Adrenal gland (tissue), 9 donors: ENCODE measurements at regions not wholly inside any gene's neighbourhood (a gene's known extent, or its start where the extent isn't known, plus 50 kb on each side); places are given as distances from the start of the nearest gene placed in this dataset.

Source experiments
- DNase-seq, 7 donors: peaks; one replicate each; pipeline ENCODE4 v3.0.0-alpha.2; 2019 to 2020
- H3K27ac ChIP-seq, 5 donors: fragments of 200-600 bp; sonication (generic) in 4 of 5; 1 replicate in 3 of 5; 2 replicates in 2 of 5; pipeline versions ENCODE4 v1.5.1 to v1.8.0; 2016 to 2020; ENCODE audit warnings: mild to moderate bottlenecking in 1 of 5
- H3K27me3 ChIP-seq: fragments of 200-600 bp; 2 replicates; pipeline ENCODE4 v1.8.0; 2021
- H3K36me3 ChIP-seq, 2 donors: fragments of 200-600 bp; replicated peaks in 1 of 2; 1 replicate in 1 of 2; 2 replicates in 1 of 2; pipeline versions ENCODE4 v1.5.1 to v1.8.0; 2018 to 2022
- H3K4me1 ChIP-seq, 2 donors: fragments of 200-600 bp; replicated peaks in 1 of 2; 1 replicate in 1 of 2; 2 replicates in 1 of 2; pipeline versions ENCODE4 v1.5.1 to v1.8.0; 2018 to 2021
- H3K4me3 ChIP-seq, 4 donors: fragments of 200-600 bp; sonication (generic) in 3 of 4; one replicate each; pipeline ENCODE4 v1.5.1; 2016 to 2018
- H3K9me3 ChIP-seq, 3 donors: fragments of 200-600 bp; sonication (generic) in 1 of 3; replicated peaks in 1 of 3; 1 replicate in 2 of 3; 2 replicates in 1 of 3; pipeline versions ENCODE4 v1.5.1 to v1.8.0; 2016 to 2021
- POLR2A ChIP-seq, 2 donors: fragments of 450-650 bp; IDR thresholded peaks; one replicate each; pipeline ENCODE4 v1.6.1; 2017; ENCODE audit warnings: antibody characterized with exemption in 2 of 2, mild to moderate bottlenecking in 2 of 2, moderate library complexity in 1 of 2
- WGBS, 4 donors: extraction: QIAGEN DNeasy Blood & Tissue Kit in 2 of 4; methylation state at CpG; one replicate each; pipeline versions ENCODE4 v1.1.5 to v1.1.7; 2013 to 2017; 5-methylcytosine and 5-hydroxymethylcytosine counted together
- intact Hi-C, 2 donors: fragments of 100-400 bp; cut with DNase I; formaldehyde crosslinking; loops; one replicate each; pipeline versions ENCODE4 v1.14.1 to v1.15.0; 2022 to 2023
- TF ChIP-seq, protein P1 (sequence below), 6 experiments: fragments of 450-650 bp in 4 of 6; fragments of 200-600 bp in 2 of 6; sonication (generic) in 1 of 6; IDR thresholded peaks; 1 replicate in 5 of 6; 2 replicates in 1 of 6; pipeline versions ENCODE4 v1.5.1 to v1.8.0; 2016 to 2021; ENCODE audit warnings: antibody characterized with exemption in 6 of 6, mild to moderate bottlenecking in 2 of 6, moderate library complexity in 1 of 6
- donor health status: healthy with polysubstance abuse.
- donor health status: Bipolar disorder and iron deficiency.
- donor health status: DM: yes; HTN: yes; CAD: no.
- donor health status: DM: no; HTN: no; CAD: no.
- donor health status: DM: no; HTN: no; CAD: no.

DNA sequence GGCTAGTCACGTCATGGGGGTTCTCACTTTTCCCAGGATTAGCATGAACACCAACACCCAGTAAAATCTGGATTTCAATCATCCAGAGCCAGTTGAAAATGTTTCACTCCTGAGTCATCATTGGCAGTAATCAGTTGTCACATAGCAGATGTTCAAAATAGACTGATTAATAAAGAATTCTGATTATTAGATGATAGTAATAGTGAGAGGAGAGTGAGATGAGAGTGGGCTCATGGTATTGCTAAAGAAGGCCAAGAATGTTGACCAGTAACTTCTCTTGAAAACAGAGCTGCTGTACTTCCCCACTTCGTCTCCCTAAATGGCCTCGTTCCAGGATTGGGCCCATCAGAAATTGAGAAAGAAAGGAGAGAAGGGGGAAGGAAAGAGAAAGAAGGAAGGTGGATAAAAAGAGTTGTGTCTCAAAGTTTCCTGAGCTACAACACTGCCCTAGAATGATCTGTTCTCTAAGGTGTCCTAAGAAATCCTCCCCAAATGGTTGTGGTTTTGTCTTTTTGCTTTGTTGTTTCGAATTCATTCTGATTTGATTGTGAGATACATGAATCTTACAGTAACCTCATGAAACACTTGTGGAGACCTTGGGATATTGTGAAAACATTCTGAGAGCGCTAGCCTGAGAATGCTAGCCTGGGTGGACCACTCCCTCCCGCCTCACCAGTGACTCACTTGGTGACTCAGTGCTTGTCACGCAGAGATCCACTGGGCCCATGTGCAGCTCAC lies 502.2 kb upstream of the JARID2 start:
- Histone ChIP-seq H3K27me3 (no peaks in the 10 kb centered on the region), H3K36me3 (no peaks in the 10 kb centered on the region), H3K4me1 (peaks cover 11 to 18% of the 10 kb centered on the region in 2 donors), H3K9me3 (no peaks in the 10 kb centered on the region), H3K27ac (peak overlapping the region; percentile 49 to 91 (median 88)), H3K4me3 (no peak overlapping the region)
- intact Hi-C loops = no loop called here
- peak in 1 of 2 donors; percentile 46 for TF ChIP-seq POLR2A (IDR thresholded peaks at IDR 0.05)
- TF ChIP-seq, protein P1, sequence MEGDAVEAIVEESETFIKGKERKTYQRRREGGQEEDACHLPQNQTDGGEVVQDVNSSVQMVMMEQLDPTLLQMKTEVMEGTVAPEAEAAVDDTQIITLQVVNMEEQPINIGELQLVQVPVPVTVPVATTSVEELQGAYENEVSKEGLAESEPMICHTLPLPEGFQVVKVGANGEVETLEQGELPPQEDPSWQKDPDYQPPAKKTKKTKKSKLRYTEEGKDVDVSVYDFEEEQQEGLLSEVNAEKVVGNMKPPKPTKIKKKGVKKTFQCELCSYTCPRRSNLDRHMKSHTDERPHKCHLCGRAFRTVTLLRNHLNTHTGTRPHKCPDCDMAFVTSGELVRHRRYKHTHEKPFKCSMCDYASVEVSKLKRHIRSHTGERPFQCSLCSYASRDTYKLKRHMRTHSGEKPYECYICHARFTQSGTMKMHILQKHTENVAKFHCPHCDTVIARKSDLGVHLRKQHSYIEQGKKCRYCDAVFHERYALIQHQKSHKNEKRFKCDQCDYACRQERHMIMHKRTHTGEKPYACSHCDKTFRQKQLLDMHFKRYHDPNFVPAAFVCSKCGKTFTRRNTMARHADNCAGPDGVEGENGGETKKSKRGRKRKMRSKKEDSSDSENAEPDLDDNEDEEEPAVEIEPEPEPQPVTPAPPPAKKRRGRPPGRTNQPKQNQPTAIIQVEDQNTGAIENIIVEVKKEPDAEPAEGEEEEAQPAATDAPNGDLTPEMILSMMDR (IDR thresholded peaks at IDR 0.05) = no peak
- DNase-seq = peak; percentile 84 to 95 (median 94)
- WGBS, 4 donors = 28 to 41% (median 34%) methylated on average over 7 of the region's 7 CpGs

DNA sequence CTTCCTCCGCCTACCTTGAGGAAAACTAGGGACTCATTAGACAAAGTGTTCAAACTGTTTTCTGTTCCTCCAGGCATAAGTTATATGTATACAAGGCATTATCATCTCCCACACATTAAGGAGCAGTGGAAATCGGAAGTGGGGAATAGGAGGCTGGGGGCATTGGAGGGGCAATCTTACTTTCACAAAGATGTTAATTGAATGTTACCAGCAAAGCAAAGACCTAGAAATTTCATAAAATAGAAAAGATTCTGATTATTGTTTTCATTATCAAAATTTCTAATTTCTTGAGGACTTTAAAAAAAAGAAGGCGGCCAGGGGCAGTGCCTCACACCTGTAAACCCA lies 501.7 kb upstream of the JARID2 start:
- H3K4me1 ChIP-seq = peaks cover 11 to 18% of the 10 kb centered on the region in 2 donors

DNA sequence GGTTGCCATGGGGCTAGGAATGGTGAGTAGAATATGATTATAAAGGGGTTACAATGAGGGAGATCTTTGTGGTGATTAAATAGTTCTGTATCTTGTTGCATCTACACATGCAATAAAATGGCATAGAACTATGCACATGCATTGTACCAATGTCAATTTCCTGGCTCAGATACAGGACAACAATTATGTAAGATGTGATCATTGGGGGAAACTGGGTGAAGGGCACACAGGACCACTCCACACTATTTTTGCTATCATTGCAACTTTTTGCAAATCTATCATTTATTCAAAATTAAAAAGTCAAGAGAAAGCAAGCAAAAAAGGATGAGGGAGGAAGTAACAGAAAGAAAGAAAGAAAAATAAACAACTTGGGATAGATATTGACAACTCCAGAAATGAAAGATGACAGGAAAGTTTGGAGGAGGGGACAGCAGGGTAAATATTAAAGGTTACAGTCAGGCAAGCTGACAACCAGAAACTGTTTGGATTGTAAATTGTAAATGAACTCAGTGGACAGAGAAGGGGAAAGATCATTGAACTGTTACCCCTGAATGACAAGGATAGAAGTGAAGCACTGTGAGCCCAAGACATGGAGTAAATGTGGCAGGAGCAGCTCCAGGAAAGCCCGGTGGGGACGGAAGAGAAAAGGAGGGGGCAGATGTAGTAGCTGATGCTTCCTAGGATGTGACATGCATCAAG lies 499.6 kb upstream of the JARID2 start:
- Histone ChIP-seq H3K36me3 (no peaks in the 10 kb centered on the region), H3K27me3 (no peaks in the 10 kb centered on the region), H3K4me3 (no peak overlapping the region), H3K9me3 (no peaks in the 10 kb centered on the region), H3K4me1 (peaks cover 11 to 18% of the 10 kb centered on the region in 2 donors), H3K27ac (no peak overlapping the region)
- 65 to 79% (median 74%) methylated on average over 2 of the region's 2 CpGs for WGBS, 4 donors
- intact Hi-C loops = no loop called here
- no peak for TF ChIP-seq POLR2A (IDR thresholded peaks at IDR 0.05)
- TF ChIP-seq, protein P1 (IDR thresholded peaks at IDR 0.05) = no peak
- DNase-seq = no peak

More for the DNA sequence above, 501.7 kb upstream of the JARID2 start:
- Histone ChIP-seq H3K36me3 (no peaks in the 10 kb centered on the region), H3K4me3 (no peak overlapping the region), H3K9me3 (no peaks in the 10 kb centered on the region), H3K27me3 (no peaks in the 10 kb centered on the region), H3K27ac (peak overlapping the region in 3 of 5 donors; percentile 88 to 91 (median 90))
- DNase-seq = no peak
- intact Hi-C loops = no loop called here
- WGBS, 4 donors = 75 to 78% (median 75%) methylated on average over 3 of the region's 3 CpGs
- TF ChIP-seq, protein P1 (IDR thresholded peaks at IDR 0.05) = no peak
- no peak for TF ChIP-seq POLR2A (IDR thresholded peaks at IDR 0.05)

DNA sequence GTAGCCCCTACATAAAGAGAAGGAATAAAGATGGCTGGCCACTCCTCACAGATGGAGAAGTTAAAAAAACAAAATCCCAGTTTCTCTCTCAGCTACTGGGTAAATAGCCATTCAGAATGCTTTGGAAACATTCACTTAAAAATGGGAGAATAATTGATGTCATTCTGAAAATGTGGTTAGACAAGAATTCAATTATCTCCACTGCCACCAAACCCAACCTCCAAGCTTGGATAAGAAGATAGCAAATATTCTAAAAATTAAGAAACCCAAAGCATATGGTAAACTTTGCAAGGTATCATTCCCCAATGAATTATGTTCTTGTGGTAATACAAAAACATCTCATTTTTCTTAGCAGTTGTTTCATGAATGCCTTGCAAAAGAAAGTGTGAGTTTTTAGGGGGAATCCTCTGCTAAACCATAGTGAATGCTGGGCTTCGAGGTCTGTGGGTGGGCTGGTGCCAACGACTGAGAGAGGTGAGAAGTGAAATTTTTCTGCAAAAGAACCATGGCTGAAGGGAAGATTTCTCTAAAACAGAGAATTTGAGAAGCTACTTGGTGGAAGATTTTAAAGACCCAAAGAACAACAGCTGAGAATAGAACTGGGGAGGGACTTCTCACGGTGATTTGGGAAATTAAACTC lies 497.9 kb upstream of the JARID2 start:
- Histone ChIP-seq H3K4me3 (no peak overlapping the region), H3K27me3 (no peaks in the 10 kb centered on the region), H3K4me1 (peaks cover 8 to 14% of the 10 kb centered on the region in 2 donors), H3K9me3 (no peaks in the 10 kb centered on the region), H3K36me3 (no peaks in the 10 kb centered on the region), H3K27ac (no peak overlapping the region)
- intact Hi-C loops = no loop called here
- 63 to 73% (median 68%) methylated on average over 3 of the region's 3 CpGs for WGBS, 4 donors
- DNase-seq = no peak
- TF ChIP-seq, protein P1 (IDR thresholded peaks at IDR 0.05) = no peak
- TF ChIP-seq POLR2A (IDR thresholded peaks at IDR 0.05) = no peak
